ENCODE measurements at regions not wholly inside any gene's neighbourhood (a gene's known extent, or its start where the extent isn't known, plus 50 kb on each side); places are given as distances from the start of the nearest gene placed in this dataset.

DNA sequence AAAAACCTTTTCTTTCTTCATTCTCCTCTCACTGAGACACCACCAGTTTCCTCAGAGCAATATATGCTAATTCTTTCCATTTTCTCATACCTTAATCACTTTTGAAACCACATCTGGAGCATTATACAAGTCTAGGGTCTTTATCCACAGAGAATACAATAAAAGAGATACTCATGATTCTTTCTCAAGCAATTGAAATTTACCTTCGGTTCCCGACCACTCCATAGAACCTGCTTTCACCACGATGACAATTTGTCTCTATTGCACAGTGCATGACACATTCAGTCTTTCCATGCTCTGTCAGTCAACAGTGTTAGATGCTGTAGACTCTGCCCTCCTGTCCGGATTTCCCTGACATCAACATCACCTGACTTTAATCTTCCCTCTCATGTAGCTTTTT is 409.3 kb upstream of the NWD2 start:
- DNase-seq: no peak

DNA sequence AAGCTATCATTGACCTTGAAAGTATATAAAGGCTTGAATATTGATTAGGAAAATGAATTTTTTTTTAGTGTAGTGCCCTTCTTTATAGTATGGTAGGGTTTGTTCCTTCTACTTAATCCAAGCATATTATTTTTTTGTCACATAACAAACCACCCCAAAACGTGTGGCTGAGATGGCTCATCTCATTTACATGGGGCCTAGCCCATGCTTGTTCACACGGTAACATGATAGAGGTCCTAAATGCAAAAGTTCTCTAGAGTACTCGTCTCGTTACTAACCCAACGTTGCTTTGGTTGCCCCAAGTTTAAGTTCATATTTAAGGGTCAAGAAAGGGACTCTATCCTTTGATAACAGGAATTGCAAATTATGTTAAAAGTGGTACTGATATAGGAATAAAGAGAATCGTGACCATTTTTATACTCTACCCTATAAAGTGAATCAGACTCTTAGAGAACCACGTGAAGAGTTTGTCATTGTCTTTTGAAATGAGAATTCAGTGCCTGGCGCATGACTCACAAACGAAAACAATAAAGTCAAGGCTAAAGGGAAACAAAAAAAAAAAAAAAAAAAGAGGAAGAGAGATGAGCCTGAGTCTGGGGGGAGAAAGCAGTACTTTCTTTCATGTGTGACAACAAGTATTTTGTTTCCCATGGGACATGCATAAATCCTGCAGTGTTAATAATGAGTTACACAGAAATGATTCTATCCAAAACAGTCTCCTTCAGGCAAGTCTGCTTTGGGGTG is 402.8 kb upstream of the NWD2 start:
- DNase-seq: no peak

DNA sequence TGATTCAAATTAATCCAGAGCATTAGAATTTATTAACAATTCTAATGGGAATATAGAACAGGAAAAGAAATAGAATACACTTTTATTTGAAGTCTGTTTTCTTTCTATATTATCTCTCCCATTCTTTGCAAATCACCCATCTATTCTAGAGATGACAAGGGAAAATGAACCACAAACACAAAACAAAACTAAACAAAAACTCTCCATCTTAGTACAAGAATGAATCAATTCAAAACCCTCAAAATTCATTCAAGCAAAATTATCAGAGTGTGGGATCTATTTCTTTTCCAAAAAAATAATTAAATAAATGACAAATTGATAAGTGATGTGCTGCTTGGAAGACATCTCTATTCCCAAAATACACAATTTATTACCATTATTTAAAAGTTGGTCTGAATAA is 400.1 kb upstream of the NWD2 start:
- DNase-seq: no peak

DNA sequence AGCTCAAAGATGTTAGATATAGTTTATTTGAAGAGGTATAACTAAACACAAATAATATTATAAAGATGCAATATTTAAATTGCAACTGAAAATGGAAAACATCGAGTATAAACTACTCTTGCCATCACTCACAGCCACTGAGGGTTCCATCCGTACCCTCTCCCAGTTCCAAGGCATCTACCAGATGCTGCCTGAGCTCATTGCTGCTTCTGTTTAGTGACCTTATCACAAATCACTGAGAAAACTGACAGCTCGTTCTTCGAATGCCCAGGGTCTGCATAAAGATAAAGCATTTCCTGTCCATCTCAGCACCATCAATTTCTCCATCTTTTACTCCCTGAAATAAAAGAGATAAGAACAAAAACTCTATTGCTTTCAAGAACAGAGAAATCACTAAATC is 391.7 kb upstream of the NWD2 start:
- DNase-seq: no peak

DNA sequence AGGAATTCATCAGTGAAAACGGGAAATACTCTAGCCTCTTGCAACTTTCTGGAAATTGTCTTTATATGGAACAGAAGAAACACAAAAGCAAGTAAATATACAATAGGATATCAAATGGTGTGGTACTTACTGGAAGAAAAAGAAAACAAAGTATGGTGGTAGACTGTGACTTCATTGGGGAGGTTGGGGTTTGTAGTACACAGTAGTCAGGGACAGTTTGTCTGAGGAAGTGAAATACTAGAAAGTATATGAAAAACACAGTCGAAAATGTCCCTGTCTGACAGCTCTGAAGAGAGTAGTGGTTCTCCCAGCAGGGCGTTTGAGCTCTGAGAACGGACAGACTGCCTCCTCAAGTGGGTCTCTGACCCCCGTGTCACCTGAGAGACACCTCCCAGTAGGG is 390.0 kb upstream of the NWD2 start:
- DNase-seq: no peak

DNA sequence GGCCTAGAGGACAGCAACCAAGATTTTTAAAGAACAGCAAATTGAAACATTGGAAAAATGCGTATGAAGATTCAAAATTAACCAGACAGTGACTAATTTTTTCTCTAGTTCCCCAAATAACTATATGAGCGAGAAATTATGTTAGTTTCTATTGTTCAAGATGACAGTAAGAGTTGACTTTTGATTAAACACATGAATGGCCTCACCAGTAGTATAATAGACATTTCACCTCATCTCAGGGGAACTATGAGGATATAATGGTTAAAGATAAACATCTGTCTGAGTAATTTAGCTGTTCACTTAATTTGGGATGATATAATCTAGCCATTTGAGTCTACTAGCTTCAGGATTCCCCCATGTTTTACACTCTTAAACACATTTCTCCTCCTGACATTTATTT is 380.9 kb upstream of the NWD2 start:
- no peak for DNase-seq

DNA sequence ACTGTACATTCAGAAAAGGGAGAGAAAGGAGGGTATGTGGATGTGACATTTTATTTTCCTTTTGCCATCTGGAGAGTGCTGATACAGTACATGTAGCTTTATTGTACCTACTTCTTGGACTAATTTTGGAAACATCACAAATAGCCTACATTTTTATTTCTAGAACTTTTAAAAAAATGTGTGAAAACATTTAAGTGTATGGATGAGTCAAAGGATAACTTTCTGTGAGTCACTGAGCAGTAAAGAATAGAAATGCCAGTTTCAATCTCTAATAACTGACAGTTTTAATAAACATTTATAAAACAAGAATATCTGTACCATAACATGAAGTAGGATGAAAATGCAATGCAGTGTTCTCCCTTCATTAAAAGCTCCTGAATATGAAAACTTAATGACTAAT is 374.4 kb upstream of the NWD2 start:
- DNase-seq: no peak

DNA sequence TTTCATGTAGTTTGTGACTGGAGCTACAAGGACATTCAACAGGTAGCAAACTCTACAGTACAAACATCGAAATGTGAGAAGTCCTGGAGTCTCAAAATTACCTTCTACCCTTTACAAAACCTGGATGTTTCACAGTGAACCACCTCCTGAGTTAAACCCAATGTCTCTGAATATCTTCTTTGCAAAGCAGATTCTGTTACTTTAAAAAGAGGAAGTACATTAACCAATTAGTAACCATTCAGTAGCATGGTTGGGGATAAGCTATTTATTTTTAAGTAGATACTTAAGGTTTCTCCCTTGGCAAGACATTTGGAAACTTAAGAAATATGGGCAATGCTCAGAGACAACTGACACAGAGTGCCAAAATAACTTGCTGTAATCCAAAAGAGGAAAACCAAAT is 371.9 kb upstream of the NWD2 start:
- DNase-seq: no peak

DNA sequence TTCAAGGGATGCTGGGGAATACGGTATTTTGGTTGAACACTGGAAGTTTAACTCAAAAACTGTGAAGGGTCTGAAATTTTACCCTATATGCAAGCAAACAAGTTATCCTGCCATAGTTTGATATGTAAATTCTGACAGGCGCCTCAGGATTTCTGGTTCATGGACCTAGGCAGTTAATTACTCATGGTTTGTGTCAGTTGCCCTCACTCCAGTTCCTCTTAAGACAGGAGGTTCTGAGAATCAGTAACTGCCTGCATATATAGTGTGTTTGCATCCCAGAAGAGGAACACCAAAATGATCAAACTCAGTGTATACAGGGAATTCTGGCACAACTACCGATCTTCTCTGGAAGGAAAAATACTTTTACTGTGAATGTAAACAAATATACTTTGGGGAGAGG is 360.4 kb upstream of the NWD2 start:
- DNase-seq: no peak

DNA sequence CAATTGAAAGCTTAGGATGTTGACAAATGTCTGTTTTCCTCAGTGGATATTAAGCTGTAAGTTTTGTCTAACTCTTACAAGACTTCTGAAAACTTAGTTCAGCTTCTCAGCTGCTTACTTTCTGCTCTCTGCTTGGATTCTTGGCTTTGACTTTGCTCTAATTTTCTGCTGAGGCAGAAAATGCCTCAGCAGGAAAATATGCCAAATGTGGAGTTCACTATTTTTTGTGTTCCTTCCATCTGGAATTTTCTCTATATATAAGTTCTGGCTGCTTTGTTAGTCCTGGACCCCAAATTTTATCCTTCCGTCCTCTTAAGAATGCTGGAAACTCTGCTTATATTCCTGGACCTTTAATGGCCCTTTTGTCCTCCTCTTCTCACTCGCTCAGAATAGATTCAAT is 352.6 kb upstream of the NWD2 start:
- no peak for DNase-seq

DNA sequence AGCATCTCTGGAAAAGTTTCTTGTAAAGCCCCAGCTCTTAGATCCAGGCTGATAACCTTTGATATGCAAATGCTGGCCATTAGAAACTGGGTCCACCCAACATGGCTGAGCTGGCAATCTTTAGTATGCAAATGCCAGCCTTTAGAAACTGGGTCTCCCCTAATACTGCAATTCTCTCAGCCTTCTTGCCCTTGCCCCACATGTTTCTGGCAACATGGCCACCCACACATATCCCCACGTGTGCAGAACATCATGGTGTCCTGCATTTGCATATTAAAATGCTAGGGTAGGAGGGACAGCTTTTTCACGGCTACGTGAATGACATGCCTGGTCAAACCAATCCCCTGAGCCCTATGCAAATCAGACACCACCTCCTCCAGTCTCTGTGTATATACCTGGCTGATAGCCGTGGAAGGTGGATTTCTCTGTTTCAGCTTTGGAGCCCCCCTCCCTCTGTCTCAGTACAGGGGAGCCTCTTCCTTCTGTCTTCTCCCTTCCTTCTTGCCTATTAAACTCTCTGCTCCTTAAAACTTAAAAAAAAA is 344.0 kb upstream of the NWD2 start:
- no peak for DNase-seq

DNA sequence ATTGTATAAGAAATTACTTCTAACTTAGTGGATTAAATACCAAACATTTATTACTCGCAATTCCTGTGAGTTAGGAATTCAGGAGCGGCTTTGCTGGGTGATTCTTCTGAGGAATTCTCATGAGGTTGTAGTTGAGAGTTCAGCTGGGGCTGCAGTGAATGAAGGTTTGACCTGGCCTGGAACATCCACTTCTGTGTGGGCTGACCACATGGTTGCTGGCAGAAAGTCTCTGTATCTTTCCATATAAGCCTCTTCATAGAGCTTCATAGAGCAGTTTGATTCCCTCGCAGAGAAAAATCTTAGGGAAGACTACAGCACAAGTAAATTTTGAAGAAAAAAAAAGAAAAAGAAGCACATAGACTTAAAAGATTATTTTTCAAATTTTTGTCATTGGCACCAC is 339.7 kb upstream of the NWD2 start:
- no peak for DNase-seq

DNA sequence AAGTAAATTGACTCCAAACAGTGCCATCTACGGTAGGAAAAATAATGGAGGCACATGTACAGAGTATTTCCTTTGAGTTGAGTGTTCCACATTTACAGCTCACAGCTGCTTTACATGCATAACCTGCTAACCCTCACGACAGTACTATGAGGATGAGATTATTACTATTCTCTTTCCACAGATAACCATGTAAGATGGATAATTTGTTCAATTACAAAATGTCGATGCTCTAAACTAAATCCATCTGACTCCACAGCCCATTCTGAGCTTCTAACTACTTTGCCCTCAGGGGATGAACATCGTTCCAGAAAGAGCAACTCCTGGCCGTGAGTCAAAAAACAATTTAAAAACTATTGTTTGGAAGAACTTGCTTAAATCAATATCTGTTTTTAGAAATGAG is 330.4 kb upstream of the NWD2 start:
- no peak for DNase-seq

DNA sequence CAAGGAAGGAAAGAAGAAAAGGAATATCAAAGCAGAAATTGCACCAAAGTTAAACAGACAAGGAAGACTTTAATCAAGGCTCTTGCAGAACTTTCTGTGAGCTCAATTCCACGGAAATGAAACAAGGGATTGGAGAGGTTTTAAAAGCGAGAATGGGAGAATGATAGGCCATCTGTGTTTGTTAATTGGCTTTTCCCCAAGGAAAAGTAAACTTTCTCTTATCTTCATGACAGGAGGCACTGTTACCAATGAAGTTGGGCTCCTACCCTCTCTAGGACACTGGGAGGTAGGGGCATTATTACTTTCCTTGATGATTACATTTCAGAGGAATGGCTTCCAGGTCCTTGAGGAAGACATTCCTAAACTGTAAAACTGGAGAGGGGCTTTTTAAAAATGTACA is 328.8 kb upstream of the NWD2 start:
- no peak for DNase-seq

DNA sequence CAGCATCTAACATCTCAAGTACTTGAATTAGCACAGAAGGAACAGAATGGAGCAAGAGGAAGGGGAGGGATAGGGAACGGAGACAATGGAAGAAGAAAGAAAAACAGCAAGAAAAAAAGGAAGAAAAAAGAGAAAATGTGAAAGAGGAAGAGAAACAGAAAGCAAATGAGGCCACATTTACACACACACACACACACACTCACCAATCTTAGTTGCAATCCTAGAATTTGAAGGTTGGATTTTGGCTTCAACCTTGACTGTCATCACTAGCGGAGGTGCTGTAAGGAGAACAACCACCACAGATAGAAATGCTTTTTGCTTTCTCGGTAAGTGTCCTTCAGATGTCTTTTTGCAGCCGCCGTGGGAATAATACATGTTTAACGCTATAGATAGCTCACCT is 327.1 kb upstream of the NWD2 start:
- DNase-seq: no peak

DNA sequence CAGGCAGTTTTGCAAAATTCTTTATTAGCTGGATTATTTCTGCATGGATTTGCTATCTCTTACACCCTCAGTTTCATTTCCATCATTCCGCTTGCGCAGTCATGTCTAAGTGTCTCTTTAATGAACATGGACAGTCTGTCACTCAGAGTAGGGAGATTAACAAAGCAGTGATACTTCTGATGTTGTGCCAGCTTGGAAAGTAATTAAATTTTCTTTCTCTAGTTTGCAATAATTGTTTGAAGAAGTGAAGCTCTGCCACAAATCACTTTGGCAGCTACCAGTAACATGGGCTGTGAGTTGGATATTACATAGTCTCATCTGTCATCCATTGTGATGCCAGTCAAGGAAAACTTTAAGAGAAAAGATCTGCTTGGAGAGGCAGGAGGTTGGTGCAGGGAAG is 324.8 kb upstream of the NWD2 start:
- no peak for DNase-seq

DNA sequence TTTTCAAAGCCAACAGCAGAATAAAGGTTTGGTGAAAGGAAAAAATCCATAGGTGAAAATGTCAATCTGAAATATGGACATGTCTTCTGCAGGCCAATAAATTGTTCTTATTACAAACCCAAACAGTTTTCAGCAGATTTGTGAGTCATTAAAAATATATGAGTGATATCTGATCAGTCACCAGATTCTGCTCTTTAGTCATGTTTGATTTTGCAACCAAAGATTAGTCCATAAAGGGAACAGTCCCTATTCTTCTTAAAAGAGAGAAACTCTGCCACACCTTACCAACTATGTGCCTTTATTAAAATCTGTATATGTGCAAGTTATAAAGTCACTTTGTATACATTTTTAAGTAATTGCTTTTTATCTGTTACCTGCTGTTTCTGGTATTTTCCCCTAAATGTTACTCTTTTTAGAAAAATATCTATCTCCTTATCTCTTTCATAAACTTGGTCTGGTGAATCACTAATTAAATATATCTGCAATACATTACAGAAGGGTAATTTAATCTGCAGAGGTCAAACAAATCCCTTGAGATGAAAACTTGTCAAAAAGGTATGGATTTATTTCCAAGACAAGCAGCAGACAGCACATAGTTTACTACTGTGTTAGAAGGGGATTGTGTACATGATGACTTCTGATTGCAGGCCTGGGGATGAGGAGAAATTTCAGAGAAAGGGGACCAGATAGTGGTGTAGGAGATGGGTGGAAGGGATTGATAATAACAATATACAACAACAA is 322.9 kb upstream of the NWD2 start:
- no peak for DNase-seq

DNA sequence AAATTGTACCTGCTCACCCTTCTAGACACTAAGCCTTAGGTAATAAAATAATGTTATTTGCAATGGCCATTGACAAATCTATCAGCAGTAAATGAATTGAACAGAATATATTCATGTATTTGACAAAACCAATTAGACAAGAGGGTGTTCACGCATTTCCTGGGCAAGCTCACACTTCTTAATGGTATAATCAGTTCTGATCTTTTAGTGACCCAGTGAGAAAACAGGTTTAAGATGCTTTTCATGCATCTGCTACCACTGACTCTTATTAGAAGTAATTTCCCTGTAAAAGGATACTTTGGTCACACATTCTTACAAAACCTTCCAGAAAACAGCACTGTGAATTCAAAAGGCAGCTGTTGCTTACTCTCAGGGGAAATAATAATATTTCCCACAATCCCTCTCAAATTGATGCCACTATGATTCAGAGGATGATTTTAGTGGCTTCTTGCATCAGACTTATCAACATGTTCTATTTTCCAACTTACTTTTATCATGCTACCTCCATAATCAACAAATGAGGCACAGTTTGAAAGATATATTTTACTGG is 313.9 kb upstream of the NWD2 start:
- no peak for DNase-seq

DNA sequence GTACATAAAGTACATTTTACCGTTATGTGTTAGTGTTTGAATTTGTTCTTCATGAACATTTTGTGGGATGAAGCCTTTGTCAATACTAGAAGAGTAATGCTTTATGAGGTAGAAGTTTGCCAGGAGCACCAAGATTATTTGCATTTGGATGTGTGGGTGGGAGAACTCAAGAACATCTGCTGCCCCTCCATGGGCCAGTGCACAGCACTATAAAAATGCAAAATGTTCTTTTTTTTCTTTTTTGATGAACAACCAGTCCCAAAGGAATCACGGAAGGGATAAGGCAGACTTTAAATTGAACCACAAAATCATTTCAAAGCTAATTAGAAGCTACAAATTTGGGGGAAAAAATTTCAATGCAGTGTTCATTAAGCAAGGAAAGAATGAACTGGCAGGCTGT is 300.3 kb upstream of the NWD2 start:
- no peak for DNase-seq

DNA sequence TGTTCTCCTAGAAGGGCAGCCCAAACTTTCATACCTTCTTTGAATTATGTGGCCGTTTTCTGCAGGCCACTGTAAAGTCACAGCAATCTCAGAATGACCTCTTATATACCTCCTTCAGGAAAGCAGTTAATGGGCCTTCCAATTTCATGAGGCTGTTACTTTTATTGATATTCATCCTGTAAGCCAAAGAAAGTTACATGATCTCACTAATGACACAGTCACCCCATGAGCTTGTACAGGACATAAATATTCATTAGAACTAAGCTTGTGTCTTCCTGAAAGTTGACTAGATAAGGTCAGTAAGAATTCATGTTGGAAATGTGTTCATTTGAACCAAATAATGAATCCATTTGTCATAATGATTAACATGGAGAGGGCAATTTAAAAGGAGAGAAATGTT is 283.1 kb upstream of the NWD2 start:
- no peak for DNase-seq

DNA sequence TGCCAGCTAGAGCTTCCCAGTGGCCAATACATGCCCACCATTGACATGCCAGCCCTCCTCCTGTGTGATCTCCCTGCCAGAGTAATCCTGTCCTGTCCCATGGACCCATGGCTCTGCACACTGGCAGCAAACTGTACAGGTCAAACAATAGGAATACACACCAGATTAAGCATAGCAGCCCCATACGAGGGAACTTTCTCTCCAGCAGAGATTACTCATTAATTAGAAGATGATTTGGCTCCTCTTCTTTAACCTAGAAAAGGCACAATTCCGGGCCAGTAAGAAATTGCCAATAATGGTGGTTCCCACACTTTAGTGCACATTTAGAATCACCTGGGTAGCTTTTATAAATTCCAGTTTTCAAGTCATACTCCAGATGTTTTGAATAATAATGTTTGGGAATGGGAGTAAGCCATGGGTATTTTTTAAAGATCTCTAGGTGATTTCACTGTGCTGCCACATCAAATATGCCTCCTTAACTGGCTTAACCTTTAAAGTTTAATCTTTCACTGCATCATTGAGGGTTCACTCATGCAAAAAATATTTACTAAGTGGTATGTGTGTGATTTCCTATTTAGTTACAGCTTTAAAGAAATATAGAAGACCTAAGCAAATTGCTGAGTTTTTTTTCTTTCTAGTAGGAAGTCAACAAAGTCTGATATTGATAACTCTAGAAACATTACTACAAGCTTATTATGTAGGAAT is 277.6 kb upstream of the NWD2 start:
- no peak for DNase-seq

DNA sequence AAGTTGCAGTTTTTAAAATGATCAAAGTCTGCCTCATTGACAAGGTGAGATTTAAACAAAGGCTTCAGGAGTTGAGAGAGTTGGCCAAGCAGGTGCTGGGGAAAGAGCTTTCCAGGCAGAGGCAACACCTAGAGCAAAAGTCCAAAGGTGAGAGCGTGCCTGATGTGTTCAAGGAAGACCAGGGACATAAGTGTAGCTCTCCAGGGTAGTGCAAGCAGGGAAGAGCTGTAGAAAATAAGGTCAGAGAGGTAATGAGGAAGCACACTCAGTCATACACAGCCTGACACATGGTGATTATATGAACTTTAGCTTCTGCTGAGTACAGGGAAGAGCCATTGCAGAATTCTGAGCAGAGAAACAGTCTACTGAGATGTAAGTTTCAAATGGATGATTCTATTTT is 265.0 kb upstream of the NWD2 start:
- DNase-seq: no peak

DNA sequence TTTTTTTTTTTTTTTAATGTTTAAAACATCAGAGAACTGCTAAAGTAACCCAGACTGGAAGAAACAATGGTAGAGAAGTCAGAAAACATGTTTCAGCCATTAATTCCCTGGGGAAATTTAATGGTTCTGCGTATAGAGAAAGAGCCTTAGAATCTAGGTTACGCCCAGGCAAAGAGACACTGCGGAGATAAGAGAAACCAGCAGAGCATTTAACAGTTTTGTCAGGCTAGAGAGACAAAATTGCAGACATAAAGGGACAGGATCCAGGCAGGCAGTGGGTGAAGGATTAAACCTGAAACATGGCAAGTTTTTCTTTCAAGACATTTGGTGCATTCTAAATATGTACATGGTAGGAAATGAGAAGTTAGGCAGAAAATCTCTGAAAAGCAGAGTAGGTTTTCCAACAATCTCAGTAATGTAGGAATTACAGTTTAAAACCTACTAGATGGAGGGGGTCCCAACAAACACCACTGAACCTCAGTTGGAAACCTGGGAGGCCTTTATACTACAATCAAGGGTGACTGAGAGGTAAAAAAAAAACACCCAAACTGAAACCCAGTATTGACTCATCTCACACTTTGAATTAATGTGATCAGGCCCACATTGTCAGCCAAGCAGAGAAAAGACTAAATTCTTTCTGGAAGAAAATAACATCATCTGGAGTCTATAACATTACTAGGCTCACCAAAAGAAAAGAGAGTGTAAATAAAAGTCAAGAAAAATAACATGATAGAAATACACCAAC is 254.2 kb upstream of the NWD2 start:
- no peak for DNase-seq

All from stimulated activated naive CD4-positive, alpha-beta T cell (primary cell).